HG03442 (cell line): ENCODE measurements at regions not wholly inside any gene's neighbourhood (a gene's known extent, or its start where the extent isn't known, plus 50 kb on each side); places are given as distances from the start of the nearest gene placed in this dataset.
"Not testable (repeated sequence)": the region's sequence is repeated elsewhere in the genome, so short reads cannot be mapped to it uniquely, and the experiment has no call there.

Experiments
- ATAC-seq: cut with Tn5 transposase; IDR thresholded peaks from one replicate; pipeline ENCODE4 v1.9.1; 2021; ENCODE audit warnings: mild to moderate bottlenecking, moderate library complexity; ENCODE audit not compliant: unreplicated experiment

GRCh38 chr14:26655128-26655527 lies 57.3 kb upstream of the NOVA1 start:
- ATAC-seq = no peak

- no peak for ATAC-seq
These were observed 65.7 kb upstream of the NOVA1 start for GRCh38 chr14:26663506-26663905.

GRCh38 chr14:26678732-26679420 lies 81.0 kb upstream of the NOVA1 start:
- not testable (repeated sequence) for ATAC-seq

GRCh38 chr14:26685401-26685800 lies 87.6 kb upstream of the NOVA1 start:
- ATAC-seq = no peak

GRCh38 chr14:26687301-26687837 lies 89.5 kb upstream of the NOVA1 start:
- ATAC-seq = no peak

- no peak for ATAC-seq
These were observed 96.7 kb upstream of the NOVA1 start for GRCh38 chr14:26694521-26694920.

GRCh38 chr14:26702721-26703230 lies 104.9 kb upstream of the NOVA1 start:
- ATAC-seq = no peak

- ATAC-seq = no peak
These were observed 106.0 kb upstream of the NOVA1 start for GRCh38 chr14:26703686-26704366.

- ATAC-seq = no peak
These were observed 109.4 kb upstream of the NOVA1 start for GRCh38 chr14:26707234-26707633.

GRCh38 chr14:26709019-26709418 lies 111.2 kb upstream of the NOVA1 start:
- no peak for ATAC-seq

- no peak for ATAC-seq
These were observed 121.7 kb upstream of the NOVA1 start for GRCh38 chr14:26719514-26719913.

GRCh38 chr14:26722258-26722657 lies 124.4 kb upstream of the NOVA1 start:
- ATAC-seq = no peak

- no peak for ATAC-seq
These were observed 132.0 kb upstream of the NOVA1 start for GRCh38 chr14:26729851-26730250.

- no peak for ATAC-seq
These were observed 133.2 kb upstream of the NOVA1 start for GRCh38 chr14:26730929-26731618.

GRCh38 chr14:26735811-26736210 lies 138.0 kb upstream of the NOVA1 start:
- ATAC-seq = no peak

- no peak for ATAC-seq
These were observed 140.7 kb upstream of the NOVA1 start for GRCh38 chr14:26738571-26738970.

GRCh38 chr14:26741711-26742212 lies 143.9 kb upstream of the NOVA1 start:
- no peak for ATAC-seq

- ATAC-seq = no peak
These were observed 145.5 kb upstream of the NOVA1 start for GRCh38 chr14:26743284-26743683.

GRCh38 chr14:26744903-26745302 lies 147.1 kb upstream of the NOVA1 start:
- ATAC-seq = no peak

- no peak for ATAC-seq
These were observed 163.7 kb upstream of the NOVA1 start for GRCh38 chr14:26761532-26761931.

- ATAC-seq = no peak
These were observed 167.5 kb upstream of the NOVA1 start for GRCh38 chr14:26765301-26765700.
